ENCODE measurements at regions not wholly inside any gene's neighbourhood (a gene's known extent, or its start where the extent isn't known, plus 50 kb on each side); places are given as distances from the start of the nearest gene placed in this dataset.

GRCh38 chr10:105540381-105540780 is 899.3 kb downstream of the SORCS3 start:
- DNase-seq (ENCODE audit: low spot score): no peak

GRCh38 chr10:105538874-105539273 is 897.8 kb downstream of the SORCS3 start:
- DNase-seq (ENCODE audit: low spot score): no peak

GRCh38 chr10:105535478-105535877 is 894.4 kb downstream of the SORCS3 start:
- DNase-seq (ENCODE audit: low spot score): no peak

- no peak for DNase-seq (ENCODE audit: low spot score)
Measured at GRCh38 chr10:105534086-105534485, 893.0 kb downstream of the SORCS3 start.

- no peak for DNase-seq (ENCODE audit: low spot score)
Measured at GRCh38 chr10:105516511-105516910, 875.4 kb downstream of the SORCS3 start.

- no peak for DNase-seq (ENCODE audit: low spot score)
Measured at GRCh38 chr10:105514106-105514505, 873.0 kb downstream of the SORCS3 start.

- no peak for DNase-seq (ENCODE audit: low spot score)
Measured at GRCh38 chr10:105509517-105509916, 868.4 kb downstream of the SORCS3 start.

GRCh38 chr10:105506262-105506661 is 865.2 kb downstream of the SORCS3 start:
- no peak for DNase-seq (ENCODE audit: low spot score)

GRCh38 chr10:105503714-105504113 is 862.6 kb downstream of the SORCS3 start:
- DNase-seq (ENCODE audit: low spot score): no peak

- DNase-seq (ENCODE audit: low spot score): no peak
Measured at GRCh38 chr10:105502058-105502457, 861.0 kb downstream of the SORCS3 start.

- DNase-seq (ENCODE audit: low spot score): no peak
Measured at GRCh38 chr10:105494944-105495343, 853.9 kb downstream of the SORCS3 start.

- no peak for DNase-seq (ENCODE audit: low spot score)
Measured at GRCh38 chr10:105494303-105494702, 853.2 kb downstream of the SORCS3 start.

GRCh38 chr10:105473170-105473569 is 832.1 kb downstream of the SORCS3 start:
- no peak for DNase-seq (ENCODE audit: low spot score)

- DNase-seq (ENCODE audit: low spot score): no peak
Measured at GRCh38 chr10:105468759-105469158, 827.7 kb downstream of the SORCS3 start.

- no peak for DNase-seq (ENCODE audit: low spot score)
Measured at GRCh38 chr10:105466521-105466920, 825.4 kb downstream of the SORCS3 start.

- DNase-seq (ENCODE audit: low spot score): no peak
Measured at GRCh38 chr10:105434970-105435369, 793.9 kb downstream of the SORCS3 start.

- DNase-seq (ENCODE audit: low spot score): no peak
Measured at GRCh38 chr10:105413997-105414396, 772.9 kb downstream of the SORCS3 start.

GRCh38 chr10:105409370-105409769 is 768.3 kb downstream of the SORCS3 start:
- no peak for DNase-seq (ENCODE audit: low spot score)

GRCh38 chr10:105406488-105406887 is 765.4 kb downstream of the SORCS3 start:
- DNase-seq (ENCODE audit: low spot score): no peak

GRCh38 chr10:105398202-105398601 is 757.1 kb downstream of the SORCS3 start:
- DNase-seq (ENCODE audit: low spot score): no peak

- DNase-seq (ENCODE audit: low spot score): no peak
Measured at GRCh38 chr10:105391670-105392351, 750.7 kb downstream of the SORCS3 start.

GRCh38 chr10:105387971-105388370 is 746.9 kb downstream of the SORCS3 start:
- DNase-seq (ENCODE audit: low spot score): no peak

- no peak for DNase-seq (ENCODE audit: low spot score)
Measured at GRCh38 chr10:105383978-105384377, 742.9 kb downstream of the SORCS3 start.

GRCh38 chr10:105370692-105371091 is 729.6 kb downstream of the SORCS3 start:
- no peak for DNase-seq (ENCODE audit: low spot score)
